Stimulated activated CD4-positive, alpha-beta T cell treated with anti-CD3 and anti-CD28 coated beads, TNF-alpha, amount 100 ng/mL, for 48 hours (primary cell): ENCODE measurements at regions not wholly inside any gene's neighbourhood (a gene's known extent, or its start where the extent isn't known, plus 50 kb on each side); places are given as distances from the start of the nearest gene placed in this dataset.

Experiments used
- DNase-seq, 3 donors: peaks; one replicate each; pipeline ENCODE4 v3.0.0-alpha.2; 2020; ENCODE audit warnings: low read depth in 3 of 3

DNA sequence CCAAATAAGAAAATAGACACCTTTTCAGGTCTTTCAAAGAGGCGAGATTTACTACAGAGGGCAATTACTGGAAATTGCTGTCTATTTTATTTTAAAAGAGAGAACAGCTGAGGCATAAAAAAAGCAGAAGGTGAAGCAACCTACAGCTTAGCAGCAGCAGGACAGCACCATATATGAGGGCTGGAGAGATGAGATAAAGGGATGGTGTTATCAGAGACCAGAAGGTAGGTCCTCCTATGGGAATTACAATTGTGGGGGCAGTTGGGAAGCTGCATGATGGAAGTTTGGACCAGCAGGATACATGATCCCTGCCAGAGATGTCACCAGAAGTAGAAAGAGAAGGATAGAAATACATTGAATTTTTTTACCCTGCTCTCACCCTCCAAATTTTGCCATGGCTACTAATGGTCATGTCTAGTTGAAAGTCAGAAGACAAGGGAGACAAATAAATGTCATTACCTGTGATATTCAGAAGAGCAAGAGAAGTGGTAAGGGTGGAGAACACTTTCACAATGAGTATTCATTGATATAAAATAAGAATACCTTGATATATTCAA is 77.2 kb upstream of the CALCR start:
- no peak for DNase-seq

DNA sequence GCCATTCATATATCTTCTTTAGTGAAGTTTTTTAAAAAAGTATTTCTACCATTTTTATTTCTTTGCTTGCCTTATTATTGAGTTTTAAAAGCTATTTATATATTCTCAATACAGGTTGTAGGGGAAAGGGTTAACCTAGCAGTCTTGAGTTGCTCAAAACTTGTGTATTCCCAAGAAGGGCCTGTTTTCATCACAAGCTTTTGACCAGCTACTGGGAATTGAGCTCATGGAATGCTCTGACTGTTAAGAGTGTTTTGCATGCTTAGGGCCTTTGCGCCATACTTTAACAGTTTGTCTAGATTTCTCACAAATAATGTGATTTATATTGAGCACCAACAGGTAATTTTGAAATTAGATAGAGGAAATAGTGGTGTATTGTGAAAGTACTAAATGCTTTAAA is 72.0 kb upstream of the CALCR start:
- no peak for DNase-seq

DNA sequence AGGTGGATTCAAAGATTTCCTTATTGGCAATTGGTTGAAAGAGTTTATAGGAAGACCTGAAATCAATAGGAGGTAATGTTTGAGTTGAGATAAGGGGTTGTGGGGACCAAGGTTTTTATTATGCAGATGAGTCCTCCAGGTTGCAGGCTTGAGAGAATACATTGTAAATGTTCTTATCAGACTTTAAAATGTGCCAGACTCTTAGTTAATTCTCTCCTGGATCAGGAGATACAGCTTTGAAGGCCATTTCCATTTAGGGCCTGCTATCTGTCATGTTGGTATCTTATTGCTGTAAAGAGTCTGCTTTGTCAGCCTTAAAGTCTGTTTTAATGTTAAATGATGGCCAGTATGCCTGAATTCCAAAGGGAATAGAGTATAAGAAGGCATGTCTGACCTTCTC is 61.8 kb upstream of the CALCR start:
- no peak for DNase-seq

DNA sequence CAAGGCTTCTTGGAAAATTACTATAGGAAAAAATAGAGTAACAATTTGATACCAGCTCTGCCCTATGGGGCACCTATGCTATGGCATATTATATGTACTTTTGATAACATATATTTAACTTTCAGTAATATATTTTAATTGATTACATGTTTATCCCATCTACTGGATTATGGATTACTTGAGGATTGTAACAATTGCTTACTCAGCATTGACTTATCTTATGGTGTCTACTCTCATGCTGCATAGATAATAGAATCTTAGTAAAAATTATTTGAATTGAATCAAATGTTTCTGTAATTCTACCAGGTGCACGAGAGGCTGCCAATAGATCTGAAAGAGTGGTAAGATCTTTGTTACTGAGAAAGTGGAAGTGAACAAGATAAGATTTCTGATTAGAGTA is 57.8 kb upstream of the CALCR start:
- DNase-seq: no peak

- no peak for DNase-seq
Measured at GRCh38 chr7:93629291-93629801, 54.8 kb upstream of the CALCR start.

DNA sequence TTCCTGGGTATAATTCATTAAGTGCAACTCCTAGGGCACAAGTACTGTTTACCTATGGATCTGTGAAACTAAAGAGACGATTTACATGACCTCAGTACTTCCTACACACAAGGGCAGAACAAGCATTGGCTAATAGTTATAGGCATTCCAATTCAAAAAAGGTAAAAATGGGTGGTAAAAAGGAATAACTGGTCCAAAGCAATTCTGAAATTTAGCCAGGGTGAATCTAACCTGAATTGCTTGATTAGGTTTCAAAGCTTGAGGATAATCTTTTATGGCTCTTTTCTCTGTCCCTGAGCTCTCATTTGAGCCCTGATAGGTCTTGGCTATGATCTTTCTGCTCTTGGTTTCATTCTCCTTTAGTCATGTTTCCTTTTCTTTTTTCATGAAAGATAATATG is 52.3 kb upstream of the CALCR start:
- DNase-seq: no peak
